Tibial artery (tissue), 4 donors: ENCODE measurements at regions not wholly inside any gene's neighbourhood (a gene's known extent, or its start where the extent isn't known, plus 50 kb on each side); places are given as distances from the start of the nearest gene placed in this dataset.

ENCODE experiments used
- DNase-seq, 2 donors: peaks; one replicate each; pipeline ENCODE4 v3.0.0-alpha.2; 2019
- H3K27ac ChIP-seq, 2 donors: fragments of 200-600 bp; sonication (generic) in 1 of 2; 1 replicate in 1 of 2; 2 replicates in 1 of 2; pipeline ENCODE4 v1.5.1; 2018 to 2019; ENCODE audit warnings: mild to moderate bottlenecking in 1 of 2
- H3K27me3 ChIP-seq, 2 donors: fragments of 200-600 bp; sonication (generic) in 1 of 2; one replicate each; pipeline versions ENCODE4 v1.5.1 to v1.6.0; 2016 to 2019
- H3K36me3 ChIP-seq, 3 donors: fragments of 200-600 bp; sonication (generic) in 2 of 3; one replicate each; pipeline ENCODE4 v1.5.1; 2016 to 2019; ENCODE audit warnings: mild to moderate bottlenecking in 2 of 3
- H3K4me1 ChIP-seq, 4 donors: fragments of 200-600 bp; sonication (generic) in 2 of 4; 1 replicate in 3 of 4; 2 replicates in 1 of 4; pipeline ENCODE4 v1.5.1; 2016 to 2019
- H3K4me3 ChIP-seq, 2 donors: fragments of 200-600 bp; sonication (generic) in 1 of 2; 1 replicate in 1 of 2; 2 replicates in 1 of 2; pipeline ENCODE4 v1.5.1; 2018 to 2019; ENCODE audit warnings: mild to moderate bottlenecking in 2 of 2
- H3K9me3 ChIP-seq, 3 donors: fragments of 200-600 bp; sonication (generic) in 1 of 3; one replicate each; pipeline ENCODE4 v1.5.1; 2016 to 2019
- intact Hi-C: fragments of 100-400 bp; cut with DNase I; formaldehyde crosslinking; loops from one replicate; pipeline ENCODE4 v1.15.0; 2023; ENCODE audit warnings: low total_unique reads
- TF ChIP-seq, protein P1 (sequence below), 2 experiments: fragments of 200-600 bp in 1 of 2; fragments of 450-650 bp in 1 of 2; IDR thresholded peaks; one replicate each; pipeline ENCODE4 v1.5.1; 2017 to 2019; ENCODE audit warnings: antibody characterized with exemption in 2 of 2, mild to moderate bottlenecking in 1 of 2, moderate library complexity in 1 of 2

DNA sequence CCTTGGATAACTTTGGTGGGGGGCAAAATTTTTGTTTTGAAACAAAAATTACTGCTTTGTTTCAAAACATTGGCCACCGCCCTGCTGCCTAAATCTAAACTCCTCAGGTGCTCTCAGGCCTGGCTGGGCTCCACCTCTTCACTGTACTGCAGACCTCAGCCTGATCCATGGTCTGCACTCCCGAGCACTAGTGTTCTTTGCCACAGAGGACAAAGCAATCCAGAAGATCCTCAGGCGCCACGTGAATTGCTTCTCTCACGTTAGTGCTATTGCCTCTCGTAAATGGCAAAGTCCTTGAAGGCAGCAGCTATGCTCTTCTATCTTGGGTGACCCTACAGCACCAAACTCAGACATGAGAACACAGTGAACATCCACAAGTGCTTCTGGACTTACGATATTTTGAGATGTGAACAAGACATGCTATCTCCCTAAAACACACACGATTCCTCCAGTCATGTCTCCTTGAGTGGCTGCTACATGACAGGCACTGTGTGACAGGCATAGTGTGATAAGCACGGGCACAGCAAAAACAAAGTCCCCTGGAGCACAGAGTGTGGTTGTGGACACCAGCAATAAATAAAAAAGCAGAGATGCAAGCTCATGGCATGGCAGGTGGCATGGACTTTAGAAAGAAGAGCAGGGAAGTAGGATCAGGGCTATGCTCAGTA, 582.1 kb upstream of the DPP6 start:
- no peak for DNase-seq
- H3K9me3 ChIP-seq, result no peaks in the 10 kb centered on the region
- TF ChIP-seq, protein P1, sequence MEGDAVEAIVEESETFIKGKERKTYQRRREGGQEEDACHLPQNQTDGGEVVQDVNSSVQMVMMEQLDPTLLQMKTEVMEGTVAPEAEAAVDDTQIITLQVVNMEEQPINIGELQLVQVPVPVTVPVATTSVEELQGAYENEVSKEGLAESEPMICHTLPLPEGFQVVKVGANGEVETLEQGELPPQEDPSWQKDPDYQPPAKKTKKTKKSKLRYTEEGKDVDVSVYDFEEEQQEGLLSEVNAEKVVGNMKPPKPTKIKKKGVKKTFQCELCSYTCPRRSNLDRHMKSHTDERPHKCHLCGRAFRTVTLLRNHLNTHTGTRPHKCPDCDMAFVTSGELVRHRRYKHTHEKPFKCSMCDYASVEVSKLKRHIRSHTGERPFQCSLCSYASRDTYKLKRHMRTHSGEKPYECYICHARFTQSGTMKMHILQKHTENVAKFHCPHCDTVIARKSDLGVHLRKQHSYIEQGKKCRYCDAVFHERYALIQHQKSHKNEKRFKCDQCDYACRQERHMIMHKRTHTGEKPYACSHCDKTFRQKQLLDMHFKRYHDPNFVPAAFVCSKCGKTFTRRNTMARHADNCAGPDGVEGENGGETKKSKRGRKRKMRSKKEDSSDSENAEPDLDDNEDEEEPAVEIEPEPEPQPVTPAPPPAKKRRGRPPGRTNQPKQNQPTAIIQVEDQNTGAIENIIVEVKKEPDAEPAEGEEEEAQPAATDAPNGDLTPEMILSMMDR (IDR thresholded peaks at IDR 0.05), result no peak
- no peaks in the 10 kb centered on the region for H3K4me1 ChIP-seq
- H3K36me3 ChIP-seq, result no peaks in the 10 kb centered on the region
- H3K27me3 ChIP-seq, result no peaks in the 10 kb centered on the region
- H3K4me3 ChIP-seq, result no peak overlapping the region
- no peak overlapping the region for H3K27ac ChIP-seq
- intact Hi-C loops, result no loop called here

DNA sequence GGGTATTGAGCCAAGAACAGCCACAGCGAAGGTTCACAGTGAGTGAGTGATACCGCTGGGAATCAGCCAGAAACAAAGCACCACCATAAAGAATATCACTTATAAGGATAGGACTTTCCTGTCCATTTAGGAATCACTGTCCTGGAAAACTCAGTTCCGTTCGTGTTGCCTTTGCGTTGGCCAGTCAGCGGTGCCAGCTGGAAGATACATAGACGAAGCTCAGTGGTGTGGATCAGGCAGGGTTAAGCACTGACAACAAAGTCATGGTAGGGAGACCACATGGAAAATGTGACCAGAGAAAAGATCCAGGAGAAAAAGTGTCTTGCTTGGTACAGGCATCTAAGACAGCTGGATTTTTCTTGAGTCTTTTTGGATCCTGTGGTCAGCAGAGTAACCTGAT, 579.7 kb upstream of the DPP6 start:
- intact Hi-C loops, result no loop called here
- no peak for DNase-seq
- Histone ChIP-seq H3K27me3 (no peaks in the 10 kb centered on the region), H3K9me3 (no peaks in the 10 kb centered on the region), H3K4me3 (no peak overlapping the region), H3K36me3 (no peaks in the 10 kb centered on the region), H3K4me1 (no peaks in the 10 kb centered on the region), H3K27ac (no peak overlapping the region)
- TF ChIP-seq, protein P1 (IDR thresholded peaks at IDR 0.05), result no peak

DNA sequence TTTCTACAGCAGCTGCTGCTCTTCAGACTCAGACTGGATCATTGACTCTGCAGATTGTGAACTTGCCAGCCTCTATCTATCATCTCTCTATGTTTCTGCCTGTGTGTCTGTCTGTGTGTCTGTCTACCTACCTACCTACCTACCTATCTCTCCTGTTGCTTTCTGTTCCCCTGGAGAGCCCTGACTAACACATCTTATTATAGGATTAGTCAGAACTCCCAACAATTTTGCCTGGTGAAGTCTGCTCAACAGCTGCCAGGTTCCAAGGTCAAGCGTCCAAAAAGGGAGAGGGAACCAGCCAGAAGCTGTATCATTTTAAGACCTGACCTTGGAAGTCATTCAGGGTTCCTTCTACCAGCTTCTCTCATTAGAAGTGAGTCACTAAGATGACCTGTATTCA, 579.0 kb upstream of the DPP6 start:
- Histone ChIP-seq H3K4me1 (no peaks in the 10 kb centered on the region), H3K4me3 (no peak overlapping the region), H3K27me3 (no peaks in the 10 kb centered on the region), H3K27ac (no peak overlapping the region), H3K9me3 (no peaks in the 10 kb centered on the region), H3K36me3 (no peaks in the 10 kb centered on the region)
- DNase-seq, result no peak
- intact Hi-C loops, result no loop called here
- TF ChIP-seq, protein P1 (IDR thresholded peaks at IDR 0.05), result no peak

DNA sequence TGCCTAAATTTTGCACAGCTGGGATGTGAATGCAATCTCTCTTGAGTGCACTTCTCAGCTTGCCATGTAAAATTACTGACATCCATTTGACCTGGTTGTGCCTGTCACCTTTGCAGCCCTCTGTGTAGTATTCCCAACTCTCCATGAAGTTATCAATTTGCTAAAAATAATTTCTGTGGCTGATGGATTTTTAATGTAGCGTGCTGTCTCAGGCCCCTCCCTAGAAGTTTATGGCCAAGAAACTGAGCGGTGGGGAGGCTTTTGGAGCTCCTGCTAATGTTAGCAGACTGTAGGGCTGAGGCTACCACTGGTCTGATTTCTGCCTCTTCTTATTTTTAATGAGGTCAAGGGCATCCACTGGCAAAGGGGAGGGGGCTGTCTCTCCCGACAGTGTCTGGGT, 577.0 kb upstream of the DPP6 start:
- Histone ChIP-seq H3K36me3 (no peaks in the 10 kb centered on the region), H3K9me3 (peaks cover 0 to 7% (median 0%) of the 10 kb centered on the region in 3 donors), H3K27me3 (no peaks in the 10 kb centered on the region), H3K4me1 (no peaks in the 10 kb centered on the region), H3K4me3 (no peak overlapping the region), H3K27ac (no peak overlapping the region)
- TF ChIP-seq, protein P1 (IDR thresholded peaks at IDR 0.05), result no peak
- intact Hi-C loops, result no loop called here
- no peak for DNase-seq

DNA sequence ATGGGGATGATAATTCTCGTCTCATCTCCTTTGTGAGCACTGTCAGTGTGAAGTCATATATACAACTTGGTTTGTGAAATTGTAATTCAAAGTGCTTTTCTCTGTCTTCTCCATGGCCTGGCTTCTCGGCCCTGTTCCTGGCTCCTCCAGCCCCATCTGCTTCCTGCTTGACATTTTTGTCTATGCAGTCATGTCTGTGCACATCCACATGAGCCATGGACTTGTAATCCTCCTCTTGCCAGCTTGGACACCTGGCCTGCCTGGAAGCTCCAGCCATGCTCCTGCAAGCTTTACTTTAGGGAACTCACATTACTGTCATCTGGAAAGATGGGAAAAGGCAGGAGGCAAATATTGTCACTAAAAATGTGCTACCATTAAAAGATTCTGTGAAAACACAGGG, 576.0 kb upstream of the DPP6 start:
- Histone ChIP-seq H3K36me3 (no peaks in the 10 kb centered on the region), H3K9me3 (peaks cover 0 to 7% (median 0%) of the 10 kb centered on the region in 3 donors), H3K27ac (no peak overlapping the region), H3K27me3 (no peaks in the 10 kb centered on the region), H3K4me3 (no peak overlapping the region), H3K4me1 (no peaks in the 10 kb centered on the region)
- DNase-seq, result no peak
- intact Hi-C loops, result no loop called here
- TF ChIP-seq, protein P1 (IDR thresholded peaks at IDR 0.05), result no peak

DNA sequence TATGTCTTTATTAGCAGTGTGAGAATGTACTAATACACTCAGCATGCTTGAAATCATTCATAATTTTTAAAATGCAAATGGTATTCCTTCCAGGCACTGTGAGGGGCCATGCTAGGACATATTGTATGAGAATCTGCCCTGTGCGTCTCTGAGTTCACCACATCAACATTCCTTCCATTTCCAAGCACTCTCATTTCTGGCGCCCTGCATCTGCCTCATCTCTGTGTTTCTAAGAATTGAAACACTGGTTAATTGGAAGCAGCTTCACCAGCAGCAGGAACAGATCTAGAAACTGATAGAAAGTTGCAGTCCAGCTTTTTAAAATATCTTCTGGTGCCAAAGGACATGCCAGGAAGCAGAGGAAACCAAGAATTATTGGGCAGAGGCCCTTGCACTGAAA, 555.9 kb upstream of the DPP6 start:
- Histone ChIP-seq H3K27me3 (no peaks in the 10 kb centered on the region), H3K27ac (no peak overlapping the region), H3K4me1 (no peaks in the 10 kb centered on the region), H3K36me3 (no peaks in the 10 kb centered on the region), H3K9me3 (no peaks in the 10 kb centered on the region), H3K4me3 (no peak overlapping the region)
- intact Hi-C loops, result no loop called here
- TF ChIP-seq, protein P1 (IDR thresholded peaks at IDR 0.05), result no peak
- no peak for DNase-seq
